ENCODE measurements at regions not wholly inside any gene's neighbourhood (a gene's known extent, or its start where the extent isn't known, plus 50 kb on each side); places are given as distances from the start of the nearest gene placed in this dataset.

DNA sequence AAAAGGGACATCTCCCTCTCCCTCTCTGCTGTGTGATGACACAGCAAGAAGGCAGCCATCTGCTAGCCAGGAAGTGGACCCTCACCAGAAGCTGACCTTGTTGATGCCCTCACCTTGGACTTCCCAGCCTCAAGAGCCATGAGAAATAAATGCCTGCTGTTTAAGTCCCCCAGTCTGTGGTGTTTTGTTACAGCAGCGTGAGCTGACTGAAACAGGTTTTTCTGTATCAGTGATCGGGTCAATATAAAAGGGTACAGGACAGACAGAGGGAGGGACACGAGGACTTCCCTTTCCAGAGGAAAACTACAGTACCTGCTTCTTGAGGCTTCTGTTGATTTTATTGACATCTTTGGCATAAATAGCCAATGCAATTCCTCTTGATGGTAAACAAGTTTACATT, 510.3 kb upstream of the CHAC2 start:
- no peak overlapping the region for H3K4me3 ChIP-seq (ENCODE audit: low read depth, low read length)
- ChIA-PET CTCF (no interaction called here), POLR2A (no interaction called here)
- TF ChIP-seq ZNF140 (tag by site-specific recombination; IDR thresholded peaks at IDR 0.05) (no peak), ZNF202 (tag by site-specific recombination; IDR thresholded peaks at IDR 0.05; ENCODE audit: borderline replicate concordance) (no peak), ZNF184 (tag by site-specific recombination; IDR thresholded peaks at IDR 0.05) (no peak), ZNF530 (tag by site-specific recombination; IDR thresholded peaks at IDR 0.05; ENCODE audit: low read depth) (no peak)
- TF ChIP-seq, protein P1, sequence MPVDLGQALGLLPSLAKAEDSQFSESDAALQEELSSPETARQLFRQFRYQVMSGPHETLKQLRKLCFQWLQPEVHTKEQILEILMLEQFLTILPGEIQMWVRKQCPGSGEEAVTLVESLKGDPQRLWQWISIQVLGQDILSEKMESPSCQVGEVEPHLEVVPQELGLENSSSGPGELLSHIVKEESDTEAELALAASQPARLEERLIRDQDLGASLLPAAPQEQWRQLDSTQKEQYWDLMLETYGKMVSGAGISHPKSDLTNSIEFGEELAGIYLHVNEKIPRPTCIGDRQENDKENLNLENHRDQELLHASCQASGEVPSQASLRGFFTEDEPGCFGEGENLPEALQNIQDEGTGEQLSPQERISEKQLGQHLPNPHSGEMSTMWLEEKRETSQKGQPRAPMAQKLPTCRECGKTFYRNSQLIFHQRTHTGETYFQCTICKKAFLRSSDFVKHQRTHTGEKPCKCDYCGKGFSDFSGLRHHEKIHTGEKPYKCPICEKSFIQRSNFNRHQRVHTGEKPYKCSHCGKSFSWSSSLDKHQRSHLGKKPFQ (tag by site-specific recombination; IDR thresholded peaks at IDR 0.05) = no peak
- H3K27ac ChIP-seq (ENCODE audit: extremely low read depth, low read depth, low read length) = no peak overlapping the region
- no peaks in the 10 kb centered on the region for H3K9me3 ChIP-seq (ENCODE audit: control insufficient read depth, insufficient read depth, low read depth, low read length)
- no peaks in the 10 kb centered on the region for H3K4me1 ChIP-seq (ENCODE audit: control insufficient read depth, insufficient read depth, low read length)
- H3K36me3 ChIP-seq (ENCODE audit: control insufficient read depth in 2 of 2, insufficient read depth in 1 of 2, low read length in 2 of 2) = no peaks in the 10 kb centered on the region

- ChIA-PET POLR2A (no interaction called here), CTCF (no interaction called here)
- Histone ChIP-seq H3K4me1 (ENCODE audit: control insufficient read depth, insufficient read depth, low read length) (no peaks in the 10 kb centered on the region), H3K4me3 (ENCODE audit: low read depth, low read length) (no peak overlapping the region), H3K36me3 (ENCODE audit: control insufficient read depth in 2 of 2, insufficient read depth in 1 of 2, low read length in 2 of 2) (no peaks in the 10 kb centered on the region), H3K27ac (ENCODE audit: extremely low read depth, low read depth, low read length) (no peak overlapping the region), H3K9me3 (ENCODE audit: control insufficient read depth, insufficient read depth, low read depth, low read length) (no peaks in the 10 kb centered on the region)
- TF ChIP-seq ZNF223 (tag by site-specific recombination; IDR thresholded peaks at IDR 0.05) = no peak
- no peak for TF ChIP-seq ZNF76 (tag by site-specific recombination; IDR thresholded peaks at IDR 0.05; ENCODE audit: borderline replicate concordance, low read depth)
- no peak for TF ChIP-seq TSHZ1 (tag by site-specific recombination; IDR thresholded peaks at IDR 0.05; ENCODE audit: borderline replicate concordance)
- TF ChIP-seq, protein P2, sequence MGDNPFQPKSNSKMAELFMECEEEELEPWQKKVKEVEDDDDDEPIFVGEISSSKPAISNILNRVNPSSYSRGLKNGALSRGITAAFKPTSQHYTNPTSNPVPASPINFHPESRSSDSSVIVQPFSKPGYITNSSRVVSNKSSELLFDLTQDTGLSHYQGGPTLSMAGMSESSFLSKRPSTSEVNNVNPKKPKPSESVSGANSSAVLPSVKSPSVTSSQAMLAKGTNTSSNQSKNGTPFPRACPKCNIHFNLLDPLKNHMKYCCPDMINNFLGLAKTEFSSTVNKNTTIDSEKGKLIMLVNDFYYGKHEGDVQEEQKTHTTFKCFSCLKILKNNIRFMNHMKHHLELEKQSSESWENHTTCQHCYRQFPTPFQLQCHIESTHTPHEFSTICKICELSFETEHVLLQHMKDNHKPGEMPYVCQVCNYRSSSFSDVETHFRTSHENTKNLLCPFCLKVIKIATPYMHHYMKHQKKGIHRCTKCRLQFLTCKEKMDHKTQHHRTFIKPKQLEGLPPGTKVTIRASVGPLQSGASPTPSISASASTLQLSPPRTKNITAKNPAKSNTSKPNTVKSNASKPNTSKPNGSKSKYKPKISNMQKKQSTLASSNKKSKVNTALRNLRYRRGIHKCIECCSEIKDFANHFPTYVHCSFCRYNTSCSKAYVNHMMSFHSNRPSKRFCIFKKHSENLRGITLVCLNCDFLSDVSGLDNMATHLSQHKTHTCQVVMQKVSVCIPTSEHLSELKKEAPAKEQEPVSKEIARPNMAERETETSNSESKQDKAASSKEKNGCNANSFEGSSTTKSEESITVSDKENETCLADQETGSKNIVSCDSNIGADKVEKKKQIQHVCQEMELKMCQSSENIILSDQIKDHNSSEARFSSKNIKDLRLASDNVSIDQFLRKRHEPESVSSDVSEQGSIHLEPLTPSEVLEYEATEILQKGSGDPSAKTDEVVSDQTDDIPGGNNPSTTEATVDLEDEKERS (tag by site-specific recombination; IDR thresholded peaks at IDR 0.05) = no peak
- no peak for TF ChIP-seq EGR2 (tag by site-specific recombination; IDR thresholded peaks at IDR 0.05; ENCODE audit: low read depth)
- no peak for TF ChIP-seq ZNF549 (tag by site-specific recombination; IDR thresholded peaks at IDR 0.05)
These were observed 514.4 kb upstream of the CHAC2 start for GRCh38 chr2:53253244-53253643.

DNA sequence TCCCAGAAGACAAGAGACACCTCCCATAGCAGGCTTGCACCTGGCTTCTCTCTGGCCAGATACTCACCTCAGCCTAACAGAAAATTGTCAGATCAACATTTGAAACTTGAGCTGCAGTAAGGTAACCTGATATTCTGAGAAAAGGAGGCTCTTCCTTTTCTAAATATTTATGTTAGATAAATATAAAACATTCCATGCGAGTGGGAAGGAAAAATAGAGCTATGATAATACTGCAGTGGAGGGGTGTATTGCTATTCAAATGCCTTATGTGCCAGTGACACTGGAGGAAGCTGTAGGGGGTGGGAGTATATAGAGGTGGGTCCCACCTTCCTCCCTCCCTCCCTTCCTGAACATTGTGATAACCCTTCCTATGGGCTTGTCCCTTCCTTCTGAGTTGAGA, 515.5 kb upstream of the CHAC2 start:
- Histone ChIP-seq H3K9me3 (ENCODE audit: control insufficient read depth, insufficient read depth, low read depth, low read length) (no peaks in the 10 kb centered on the region), H3K4me1 (ENCODE audit: control insufficient read depth, insufficient read depth, low read length) (no peaks in the 10 kb centered on the region), H3K4me3 (ENCODE audit: low read depth, low read length) (no peak overlapping the region), H3K36me3 (ENCODE audit: control insufficient read depth in 2 of 2, insufficient read depth in 1 of 2, low read length in 2 of 2) (no peaks in the 10 kb centered on the region), H3K27ac (ENCODE audit: extremely low read depth, low read depth, low read length) (no peak overlapping the region)
- ChIA-PET CTCF (no interaction called here), POLR2A (no interaction called here)
- TF ChIP-seq ZNF747 (tag by site-specific recombination; IDR thresholded peaks at IDR 0.05) (no peak), KLF9 (tag by site-specific recombination; IDR thresholded peaks at IDR 0.05; ENCODE audit: low read depth) (no peak), ZIC2 (tag by site-specific recombination; IDR thresholded peaks at IDR 0.05) (no peak), ZNF23 (tag by site-specific recombination; IDR thresholded peaks at IDR 0.05; ENCODE audit: borderline replicate concordance) (no peak), ZEB2 (tag by site-specific recombination; IDR thresholded peaks at IDR 0.05) (no peak), ZNF830 (tag by site-specific recombination; IDR thresholded peaks at IDR 0.05; ENCODE audit: low read depth) (no peak)
